ENCODE measurements at regions not wholly inside any gene's neighbourhood (a gene's known extent, or its start where the extent isn't known, plus 50 kb on each side); places are given as distances from the start of the nearest gene placed in this dataset.

- H3K9me3 ChIP-seq (ENCODE audit: severe bottlenecking) = no peaks in the 10 kb centered on the region
- TF ChIP-seq, protein P1, sequence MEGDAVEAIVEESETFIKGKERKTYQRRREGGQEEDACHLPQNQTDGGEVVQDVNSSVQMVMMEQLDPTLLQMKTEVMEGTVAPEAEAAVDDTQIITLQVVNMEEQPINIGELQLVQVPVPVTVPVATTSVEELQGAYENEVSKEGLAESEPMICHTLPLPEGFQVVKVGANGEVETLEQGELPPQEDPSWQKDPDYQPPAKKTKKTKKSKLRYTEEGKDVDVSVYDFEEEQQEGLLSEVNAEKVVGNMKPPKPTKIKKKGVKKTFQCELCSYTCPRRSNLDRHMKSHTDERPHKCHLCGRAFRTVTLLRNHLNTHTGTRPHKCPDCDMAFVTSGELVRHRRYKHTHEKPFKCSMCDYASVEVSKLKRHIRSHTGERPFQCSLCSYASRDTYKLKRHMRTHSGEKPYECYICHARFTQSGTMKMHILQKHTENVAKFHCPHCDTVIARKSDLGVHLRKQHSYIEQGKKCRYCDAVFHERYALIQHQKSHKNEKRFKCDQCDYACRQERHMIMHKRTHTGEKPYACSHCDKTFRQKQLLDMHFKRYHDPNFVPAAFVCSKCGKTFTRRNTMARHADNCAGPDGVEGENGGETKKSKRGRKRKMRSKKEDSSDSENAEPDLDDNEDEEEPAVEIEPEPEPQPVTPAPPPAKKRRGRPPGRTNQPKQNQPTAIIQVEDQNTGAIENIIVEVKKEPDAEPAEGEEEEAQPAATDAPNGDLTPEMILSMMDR (IDR thresholded peaks at IDR 0.05; ENCODE audit: poor library complexity, severe bottlenecking) = no peak
- H3K36me3 ChIP-seq (ENCODE audit: low read depth) = no peaks in the 10 kb centered on the region
- no peak overlapping the region for H3K4me3 ChIP-seq (ENCODE audit: severe bottlenecking)
- H3K4me1 ChIP-seq (ENCODE audit: insufficient read depth, poor library complexity, severe bottlenecking) = no peaks in the 10 kb centered on the region
- DNase-seq (ENCODE audit: low spot score) (no peak), ATAC-seq (ENCODE audit: low read depth) (no peak)
- H3K27me3 ChIP-seq (ENCODE audit: insufficient read depth, poor library complexity, severe bottlenecking) = no peaks in the 10 kb centered on the region
- no peak overlapping the region for H3K27ac ChIP-seq (ENCODE audit: poor library complexity, severe bottlenecking)
Measured at GRCh38 chr1:112092656-112093371, 103.3 kb upstream of the KCND3 start.

DNA sequence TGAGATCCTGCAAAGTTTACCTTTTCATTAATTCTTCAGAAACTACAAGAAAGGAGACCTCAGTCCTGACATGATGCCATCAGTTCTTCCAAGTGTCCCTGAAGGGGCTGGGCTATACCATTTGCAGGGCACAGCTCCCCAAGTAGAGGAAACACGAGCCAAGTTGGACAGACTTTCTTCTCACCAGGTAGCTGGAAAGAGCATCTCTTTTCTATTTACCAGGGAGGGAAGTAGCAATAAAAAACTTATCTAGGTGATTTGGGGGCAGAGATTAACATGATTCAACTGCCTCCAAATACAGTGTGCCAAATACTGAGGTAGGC is 103.9 kb upstream of the KCND3 start:
- no peak overlapping the region for H3K27ac ChIP-seq (ENCODE audit: poor library complexity, severe bottlenecking)
- no peaks in the 10 kb centered on the region for H3K9me3 ChIP-seq (ENCODE audit: severe bottlenecking)
- H3K4me3 ChIP-seq (ENCODE audit: severe bottlenecking) = no peak overlapping the region
- ATAC-seq (ENCODE audit: low read depth) (no peak), DNase-seq (ENCODE audit: low spot score) (no peak)
- H3K36me3 ChIP-seq (ENCODE audit: low read depth) = no peaks in the 10 kb centered on the region
- H3K4me1 ChIP-seq (ENCODE audit: insufficient read depth, poor library complexity, severe bottlenecking) = no peaks in the 10 kb centered on the region
- TF ChIP-seq, protein P1 (IDR thresholded peaks at IDR 0.05; ENCODE audit: poor library complexity, severe bottlenecking) = no peak
- H3K27me3 ChIP-seq (ENCODE audit: insufficient read depth, poor library complexity, severe bottlenecking) = no peaks in the 10 kb centered on the region

GRCh38 chr1:112099979-112100378 is 110.5 kb upstream of the KCND3 start:
- no peaks in the 10 kb centered on the region for H3K4me1 ChIP-seq (ENCODE audit: insufficient read depth, poor library complexity, severe bottlenecking)
- TF ChIP-seq, protein P1 (IDR thresholded peaks at IDR 0.05; ENCODE audit: poor library complexity, severe bottlenecking) = no peak
- H3K27me3 ChIP-seq (ENCODE audit: insufficient read depth, poor library complexity, severe bottlenecking) = no peaks in the 10 kb centered on the region
- DNase-seq (ENCODE audit: low spot score) = no peak
- no peak for ATAC-seq (ENCODE audit: low read depth)
- no peak overlapping the region for H3K4me3 ChIP-seq (ENCODE audit: severe bottlenecking)
- no peaks in the 10 kb centered on the region for H3K36me3 ChIP-seq (ENCODE audit: low read depth)
- no peaks in the 10 kb centered on the region for H3K9me3 ChIP-seq (ENCODE audit: severe bottlenecking)
- no peak overlapping the region for H3K27ac ChIP-seq (ENCODE audit: poor library complexity, severe bottlenecking)

GRCh38 chr1:112105557-112105956 is 116.1 kb upstream of the KCND3 start:
- no peaks in the 10 kb centered on the region for H3K27me3 ChIP-seq (ENCODE audit: insufficient read depth, poor library complexity, severe bottlenecking)
- ATAC-seq (ENCODE audit: low read depth) (no peak), DNase-seq (ENCODE audit: low spot score) (no peak)
- H3K9me3 ChIP-seq (ENCODE audit: severe bottlenecking) = no peaks in the 10 kb centered on the region
- TF ChIP-seq, protein P1 (IDR thresholded peaks at IDR 0.05; ENCODE audit: poor library complexity, severe bottlenecking) = no peak
- no peak overlapping the region for H3K27ac ChIP-seq (ENCODE audit: poor library complexity, severe bottlenecking)
- H3K4me3 ChIP-seq (ENCODE audit: severe bottlenecking) = no peak overlapping the region
- H3K36me3 ChIP-seq (ENCODE audit: low read depth) = no peaks in the 10 kb centered on the region
- H3K4me1 ChIP-seq (ENCODE audit: insufficient read depth, poor library complexity, severe bottlenecking) = no peaks in the 10 kb centered on the region

GRCh38 chr1:112110031-112110430 is 120.6 kb upstream of the KCND3 start:
- H3K9me3 ChIP-seq (ENCODE audit: severe bottlenecking) = no peaks in the 10 kb centered on the region
- TF ChIP-seq, protein P1 (IDR thresholded peaks at IDR 0.05; ENCODE audit: poor library complexity, severe bottlenecking) = no peak
- H3K36me3 ChIP-seq (ENCODE audit: low read depth) = no peaks in the 10 kb centered on the region
- H3K27ac ChIP-seq (ENCODE audit: poor library complexity, severe bottlenecking) = no peak overlapping the region
- no peaks in the 10 kb centered on the region for H3K27me3 ChIP-seq (ENCODE audit: insufficient read depth, poor library complexity, severe bottlenecking)
- no peaks in the 10 kb centered on the region for H3K4me1 ChIP-seq (ENCODE audit: insufficient read depth, poor library complexity, severe bottlenecking)
- no peak overlapping the region for H3K4me3 ChIP-seq (ENCODE audit: severe bottlenecking)
- no peak for DNase-seq (ENCODE audit: low spot score)
- no peak for ATAC-seq (ENCODE audit: low read depth)
